ENCODE measurements at regions not wholly inside any gene's neighbourhood (a gene's known extent, or its start where the extent isn't known, plus 50 kb on each side); places are given as distances from the start of the nearest gene placed in this dataset.

- Histone ChIP-seq H3K4me3 (ENCODE audit: control insufficient read depth in 2 of 3, extremely low read depth in 1 of 3, insufficient read depth in 2 of 3, low read depth in 1 of 3, low read length in 3 of 3) (no peak overlapping the region), H3K9ac (ENCODE audit: control insufficient read depth, extremely low read depth, insufficient read depth, low read length) (no peak overlapping the region), H3K36me3 (ENCODE audit: control insufficient read depth in 2 of 2, extremely low read depth in 1 of 2, insufficient read depth in 2 of 2, low read length in 2 of 2) (no peaks in the 10 kb centered on the region), H3K27me3 (ENCODE audit: control insufficient read depth, extremely low read depth, insufficient read depth, low read length) (no peaks in the 10 kb centered on the region), H3K4me2 (ENCODE audit: control insufficient read depth, extremely low read depth, insufficient read depth, low read depth, low read length) (no peak overlapping the region), H3K27ac (ENCODE audit: control insufficient read depth, insufficient read depth, low read length) (no peak overlapping the region), H2AFZ (ENCODE audit: control insufficient read depth, low read length) (no peak overlapping the region), H3K4me1 (ENCODE audit: control insufficient read depth, extremely low read depth, insufficient read depth, low read length) (no peaks in the 10 kb centered on the region), H3K79me2 (ENCODE audit: control insufficient read depth, insufficient read depth, low read length) (no peaks in the 10 kb centered on the region), H3K9me3 (ENCODE audit: control insufficient read depth, low read depth, low read length) (no peaks in the 10 kb centered on the region), H3K9me1 (ENCODE audit: control insufficient read depth, extremely low read depth, insufficient read depth, low read length) (no peaks in the 10 kb centered on the region), H4K20me1 (ENCODE audit: control insufficient read depth, extremely low read depth, insufficient read depth, low read length) (no peaks in the 10 kb centered on the region)
- FAIRE-seq = no peak
- no peak for TF ChIP-seq CTCF (optimal IDR thresholded peaks at IDR 0.05 in 1 of 3, IDR thresholded peaks at IDR 0.05 in 1 of 3, conservative IDR thresholded peaks at IDR 0.05 in 1 of 3; ENCODE audit: extremely low read depth in 1 of 3, insufficient read depth in 2 of 3, low read length in 3 of 3)
- no peak for TF ChIP-seq EZH2 (IDR thresholded peaks at IDR 0.05; ENCODE audit: low read length)
- DNase-seq (ENCODE audit: low read depth, low spot score) = no peak
- dilution Hi-C loops (cut with MboI; ENCODE audit: extremely low pct_ligation_motif_present, low sequenced_read_pairs) = no loop called here
Measured at GRCh38 chr5:114912189-114912920, 257.4 kb downstream of the TRIM36 start.

GRCh38 chr5:114910727-114911126, 259.0 kb downstream of the TRIM36 start:
- Histone ChIP-seq H3K9me3 (ENCODE audit: control insufficient read depth, low read depth, low read length) (no peaks in the 10 kb centered on the region), H3K36me3 (ENCODE audit: control insufficient read depth in 2 of 2, extremely low read depth in 1 of 2, insufficient read depth in 2 of 2, low read length in 2 of 2) (no peaks in the 10 kb centered on the region), H3K4me1 (ENCODE audit: control insufficient read depth, extremely low read depth, insufficient read depth, low read length) (no peaks in the 10 kb centered on the region), H2AFZ (ENCODE audit: control insufficient read depth, low read length) (no peak overlapping the region), H3K27ac (ENCODE audit: control insufficient read depth, insufficient read depth, low read length) (no peak overlapping the region), H4K20me1 (ENCODE audit: control insufficient read depth, extremely low read depth, insufficient read depth, low read length) (no peaks in the 10 kb centered on the region), H3K9ac (ENCODE audit: control insufficient read depth, extremely low read depth, insufficient read depth, low read length) (no peak overlapping the region), H3K9me1 (ENCODE audit: control insufficient read depth, extremely low read depth, insufficient read depth, low read length) (no peaks in the 10 kb centered on the region), H3K79me2 (ENCODE audit: control insufficient read depth, insufficient read depth, low read length) (no peaks in the 10 kb centered on the region), H3K4me2 (ENCODE audit: control insufficient read depth, extremely low read depth, insufficient read depth, low read depth, low read length) (no peak overlapping the region), H3K4me3 (ENCODE audit: control insufficient read depth in 2 of 3, extremely low read depth in 1 of 3, insufficient read depth in 2 of 3, low read depth in 1 of 3, low read length in 3 of 3) (no peak overlapping the region), H3K27me3 (ENCODE audit: control insufficient read depth, extremely low read depth, insufficient read depth, low read length) (no peaks in the 10 kb centered on the region)
- TF ChIP-seq CTCF (optimal IDR thresholded peaks at IDR 0.05 in 1 of 3, IDR thresholded peaks at IDR 0.05 in 1 of 3, conservative IDR thresholded peaks at IDR 0.05 in 1 of 3; ENCODE audit: extremely low read depth in 1 of 3, insufficient read depth in 2 of 3, low read length in 3 of 3) = no peak
- no peak for TF ChIP-seq EZH2 (IDR thresholded peaks at IDR 0.05; ENCODE audit: low read length)
- DNase-seq (ENCODE audit: low read depth, low spot score) (no peak), FAIRE-seq (no peak)
- dilution Hi-C loops (cut with MboI; ENCODE audit: extremely low pct_ligation_motif_present, low sequenced_read_pairs) = no loop called here
